Panc1 (cell line): ENCODE measurements at regions not wholly inside any gene's neighbourhood (a gene's known extent, or its start where the extent isn't known, plus 50 kb on each side); places are given as distances from the start of the nearest gene placed in this dataset.

Experiments used
- ATAC-seq: fragments of 200-7000 bp; cut with Tn5 transposase; 2 replicates; pipeline ENCODE4 v1.9.1; 2020; ENCODE audit warnings: mild to moderate bottlenecking, moderate library complexity
- BruUV-seq: library from RNA; stranded (reverse); fragments of 400-500 nt; replicated peaks from 2 replicates; lab custom pipeline; 2021; lab: Mats Ljungman, UMichigan
- CTCF ChIA-PET: fragments of 300-600 bp; sonication (Branson Sonifier 250); formaldehyde crosslinking; loops from one replicate; lab custom pipeline; 2022; ENCODE audit warnings: antibody characterized with exemption; lab: Charles Lee
- POLR2A ChIA-PET: fragments of 300-600 bp; sonication (Branson Sonifier 250); formaldehyde crosslinking; loops from one replicate; lab custom pipeline; 2022; ENCODE audit warnings: antibody characterized with exemption; lab: Charles Lee
- DNase-seq: peaks from one replicate; pipeline ENCODE4 v3.0.0-alpha.2; 2010; ENCODE audit warnings: low read depth, low spot score
- H3K27ac ChIP-seq: 2 replicates; pipeline ENCODE4 v1.5.1; 2011; ENCODE audit warnings: mild to moderate bottlenecking, low read length, inconsistent platforms
- H3K27me3 ChIP-seq: fragments of 200-500 bp; sonication (Bioruptor generic); 2 replicates; pipeline ENCODE4 v1.6.0; 2014; ENCODE audit warnings: low read length, inconsistent platforms; ENCODE audit not compliant: control insufficient read depth, insufficient read depth
- H3K36me3 ChIP-seq: fragments of 200-500 bp; sonication (Bioruptor generic); 2 replicates; pipeline ENCODE4 v1.5.1; 2014; ENCODE audit warnings: inconsistent platforms, mild to moderate bottlenecking, low read length, moderate library complexity; ENCODE audit not compliant: control insufficient read depth, insufficient read depth
- H3K4me1 ChIP-seq: 2 replicates; pipeline ENCODE4 v1.5.1; 2011; ENCODE audit warnings: inconsistent platforms, mild to moderate bottlenecking, low read length, moderate library complexity; ENCODE audit not compliant: control insufficient read depth, insufficient read depth
- H3K4me3 ChIP-seq, 2 experiments: 2 replicates each; pipeline ENCODE4 v1.5.1; 2011 to 2012; ENCODE audit warnings: low read depth in 2 of 2, low read length in 2 of 2, mild to moderate bottlenecking in 2 of 2, inconsistent platforms in 1 of 2, moderate library complexity in 1 of 2
- H3K9me3 ChIP-seq: fragments of 200-500 bp; sonication (Bioruptor generic); 2 replicates; pipeline ENCODE4 v1.5.1; 2014; ENCODE audit warnings: low read depth, mild to moderate bottlenecking, inconsistent platforms, low read length, moderate library complexity; ENCODE audit not compliant: control insufficient read depth, insufficient read depth
- POLR2AphosphoS5 ChIP-seq: IDR thresholded peaks from 2 replicates; pipeline ENCODE4 v1.6.1; 2012; ENCODE audit warnings: mild to moderate bottlenecking, low read depth, low read length, moderate library complexity
- SIN3A ChIP-seq: IDR thresholded peaks from 2 replicates; pipeline ENCODE4 v1.6.1; 2012; ENCODE audit warnings: low read depth, mild to moderate bottlenecking, low read length, moderate library complexity, borderline replicate concordance; ENCODE audit not compliant: insufficient read depth
- TCF7L2 ChIP-seq: IDR thresholded peaks from 2 replicates; pipeline ENCODE4 v1.6.1; 2011; ENCODE audit warnings: mild to moderate bottlenecking, low read depth, low read length, inconsistent platforms
- in situ Hi-C: cut with HindIII; loops from 2 replicates; pipeline ENCODE4 v1.10.0; 2016; ENCODE audit warnings: low sequenced_read_pairs, low pct_unique_long_range_greater_than_20kb
- intact Hi-C: fragments of 100-400 bp; cut with micrococcal nuclease; formaldehyde crosslinking; loops from one replicate; pipeline ENCODE4 v1.10.0; 2022; ENCODE audit not compliant: unreplicated experiment
- TF ChIP-seq, protein P1 (sequence below), 2 experiments: IDR thresholded peaks; 2 replicates each; pipeline ENCODE4 v1.6.1; 2011 to 2012; ENCODE audit warnings: low read depth in 2 of 2, control low read depth in 1 of 2, low read length in 1 of 2, mild to moderate bottlenecking in 1 of 2, moderate library complexity in 1 of 2; ENCODE audit not compliant: insufficient read depth in 1 of 2
- TF ChIP-seq, protein P2 (sequence below): fragments of 450-650 bp; IDR thresholded peaks from 2 replicates; pipeline ENCODE4 v1.5.1; 2017; ENCODE audit warnings: mild to moderate bottlenecking

DNA sequence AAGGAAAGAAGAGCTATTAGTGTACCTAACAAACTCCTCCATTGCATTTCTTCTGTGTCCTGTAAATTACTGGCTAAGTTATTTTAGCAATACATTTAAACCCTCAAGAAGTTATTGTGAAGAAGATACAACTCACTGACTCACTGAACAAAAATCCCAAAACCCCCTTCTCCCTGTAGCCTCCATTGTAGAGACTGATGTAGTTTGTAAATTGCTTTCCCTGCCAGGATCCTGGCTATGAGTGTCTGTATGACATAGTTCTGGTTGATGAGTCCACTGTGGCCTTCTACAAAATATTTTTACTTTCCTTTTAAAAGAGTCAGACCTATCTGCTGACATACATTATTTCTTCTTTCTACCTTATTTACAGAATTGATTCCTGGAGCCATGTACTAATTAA is 155.6 kb downstream of the SLC6A15 start:
- H3K27me3 ChIP-seq = no peaks in the 10 kb centered on the region
- CTCF ChIA-PET = no interaction called here
- H3K4me1 ChIP-seq = no peaks in the 10 kb centered on the region
- no peak overlapping the region for H3K4me3 ChIP-seq
- DNase-seq (no peak), ATAC-seq (no peak)
- no peaks in the 10 kb centered on the region for H3K36me3 ChIP-seq
- in situ Hi-C loops = no loop called here
- no peaks in the 10 kb centered on the region for H3K9me3 ChIP-seq
- POLR2A ChIA-PET = no interaction called here
- H3K27ac ChIP-seq = no peak overlapping the region
- intact Hi-C loops = no loop called here
- TF ChIP-seq, protein P1, sequence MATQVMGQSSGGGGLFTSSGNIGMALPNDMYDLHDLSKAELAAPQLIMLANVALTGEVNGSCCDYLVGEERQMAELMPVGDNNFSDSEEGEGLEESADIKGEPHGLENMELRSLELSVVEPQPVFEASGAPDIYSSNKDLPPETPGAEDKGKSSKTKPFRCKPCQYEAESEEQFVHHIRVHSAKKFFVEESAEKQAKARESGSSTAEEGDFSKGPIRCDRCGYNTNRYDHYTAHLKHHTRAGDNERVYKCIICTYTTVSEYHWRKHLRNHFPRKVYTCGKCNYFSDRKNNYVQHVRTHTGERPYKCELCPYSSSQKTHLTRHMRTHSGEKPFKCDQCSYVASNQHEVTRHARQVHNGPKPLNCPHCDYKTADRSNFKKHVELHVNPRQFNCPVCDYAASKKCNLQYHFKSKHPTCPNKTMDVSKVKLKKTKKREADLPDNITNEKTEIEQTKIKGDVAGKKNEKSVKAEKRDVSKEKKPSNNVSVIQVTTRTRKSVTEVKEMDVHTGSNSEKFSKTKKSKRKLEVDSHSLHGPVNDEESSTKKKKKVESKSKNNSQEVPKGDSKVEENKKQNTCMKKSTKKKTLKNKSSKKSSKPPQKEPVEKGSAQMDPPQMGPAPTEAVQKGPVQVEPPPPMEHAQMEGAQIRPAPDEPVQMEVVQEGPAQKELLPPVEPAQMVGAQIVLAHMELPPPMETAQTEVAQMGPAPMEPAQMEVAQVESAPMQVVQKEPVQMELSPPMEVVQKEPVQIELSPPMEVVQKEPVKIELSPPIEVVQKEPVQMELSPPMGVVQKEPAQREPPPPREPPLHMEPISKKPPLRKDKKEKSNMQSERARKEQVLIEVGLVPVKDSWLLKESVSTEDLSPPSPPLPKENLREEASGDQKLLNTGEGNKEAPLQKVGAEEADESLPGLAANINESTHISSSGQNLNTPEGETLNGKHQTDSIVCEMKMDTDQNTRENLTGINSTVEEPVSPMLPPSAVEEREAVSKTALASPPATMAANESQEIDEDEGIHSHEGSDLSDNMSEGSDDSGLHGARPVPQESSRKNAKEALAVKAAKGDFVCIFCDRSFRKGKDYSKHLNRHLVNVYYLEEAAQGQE (IDR thresholded peaks at IDR 0.05; ENCODE audit: insufficient read depth in 1 of 2, low read depth in 2 of 2, low read length in 1 of 2) = no peak
- TF ChIP-seq TCF7L2 (no peak), SIN3A (no peak), POLR2AphosphoS5 (no peak)
- TF ChIP-seq, protein P2, sequence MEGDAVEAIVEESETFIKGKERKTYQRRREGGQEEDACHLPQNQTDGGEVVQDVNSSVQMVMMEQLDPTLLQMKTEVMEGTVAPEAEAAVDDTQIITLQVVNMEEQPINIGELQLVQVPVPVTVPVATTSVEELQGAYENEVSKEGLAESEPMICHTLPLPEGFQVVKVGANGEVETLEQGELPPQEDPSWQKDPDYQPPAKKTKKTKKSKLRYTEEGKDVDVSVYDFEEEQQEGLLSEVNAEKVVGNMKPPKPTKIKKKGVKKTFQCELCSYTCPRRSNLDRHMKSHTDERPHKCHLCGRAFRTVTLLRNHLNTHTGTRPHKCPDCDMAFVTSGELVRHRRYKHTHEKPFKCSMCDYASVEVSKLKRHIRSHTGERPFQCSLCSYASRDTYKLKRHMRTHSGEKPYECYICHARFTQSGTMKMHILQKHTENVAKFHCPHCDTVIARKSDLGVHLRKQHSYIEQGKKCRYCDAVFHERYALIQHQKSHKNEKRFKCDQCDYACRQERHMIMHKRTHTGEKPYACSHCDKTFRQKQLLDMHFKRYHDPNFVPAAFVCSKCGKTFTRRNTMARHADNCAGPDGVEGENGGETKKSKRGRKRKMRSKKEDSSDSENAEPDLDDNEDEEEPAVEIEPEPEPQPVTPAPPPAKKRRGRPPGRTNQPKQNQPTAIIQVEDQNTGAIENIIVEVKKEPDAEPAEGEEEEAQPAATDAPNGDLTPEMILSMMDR = no peak
- BruUV-seq = no TSS peak

DNA sequence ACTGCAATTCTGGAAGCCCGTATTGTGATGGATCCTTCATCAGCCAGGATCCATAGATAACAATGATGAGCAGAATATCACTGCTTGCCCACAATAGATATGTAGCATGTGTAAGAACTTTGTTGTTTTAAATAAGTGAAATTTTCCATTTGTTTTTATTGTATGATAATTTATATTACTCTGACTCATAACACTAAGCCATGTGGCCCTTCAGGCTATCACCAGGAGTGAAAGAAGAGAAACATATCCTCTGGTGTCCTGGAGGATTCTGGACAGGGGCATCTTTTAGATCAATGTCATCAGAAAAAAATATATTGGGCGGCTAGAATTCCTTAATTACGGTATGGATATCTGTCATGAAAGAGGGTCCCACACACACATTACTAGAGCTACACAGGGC is 167.5 kb downstream of the SLC6A15 start:
- TF ChIP-seq, protein P1 (IDR thresholded peaks at IDR 0.05; ENCODE audit: insufficient read depth in 1 of 2, low read depth in 2 of 2, low read length in 1 of 2) = no peak
- TF ChIP-seq POLR2AphosphoS5 = no peak
- TF ChIP-seq SIN3A = no peak
- TF ChIP-seq TCF7L2 = no peak
- TF ChIP-seq, protein P2 = no peak
- H3K27ac ChIP-seq = no peak overlapping the region
- ATAC-seq (no peak), DNase-seq (no peak)
- H3K4me3 ChIP-seq = no peak overlapping the region
- H3K9me3 ChIP-seq = no peaks in the 10 kb centered on the region
- ChIA-PET CTCF (no interaction called here), POLR2A (no interaction called here)
- no peaks in the 10 kb centered on the region for H3K4me1 ChIP-seq
- intact Hi-C loops (no loop called here), in situ Hi-C loops (no loop called here)
- H3K36me3 ChIP-seq = no peaks in the 10 kb centered on the region
- no peaks in the 10 kb centered on the region for H3K27me3 ChIP-seq
- no TSS peak for BruUV-seq
